ENCODE measurements at regions not wholly inside any gene's neighbourhood (a gene's known extent, or its start where the extent isn't known, plus 50 kb on each side); places are given as distances from the start of the nearest gene placed in this dataset.
"Not testable (repeated sequence)": the region's sequence is repeated elsewhere in the genome, so short reads cannot be mapped to it uniquely, and the experiment has no call there.

- peak; percentile 5 for DNase-seq (ENCODE audit: low read depth)
- H3K4me3 ChIP-seq (ENCODE audit: low read length), result no peak overlapping the region
- TF ChIP-seq CTCF (IDR thresholded peaks at IDR 0.05; ENCODE audit: insufficient read depth, low read depth, low read length, missing control alignments), result no peak
These were observed 134.0 kb downstream of the MFSD1 start for GRCh38 chr3:158935846-158936245.

GRCh38 chr3:158936530-158937113, 134.8 kb downstream of the MFSD1 start:
- no peak for TF ChIP-seq CTCF (IDR thresholded peaks at IDR 0.05; ENCODE audit: insufficient read depth, low read depth, low read length, missing control alignments)
- no peak overlapping the region for H3K4me3 ChIP-seq (ENCODE audit: low read length)
- DNase-seq (ENCODE audit: low read depth), result peak; percentile 36

GRCh38 chr3:158950178-158950901, 148.5 kb downstream of the MFSD1 start:
- H3K4me3 ChIP-seq (ENCODE audit: low read length), result no peak overlapping the region
- DNase-seq (ENCODE audit: low read depth), result peak; percentile 9
- TF ChIP-seq CTCF (IDR thresholded peaks at IDR 0.05; ENCODE audit: insufficient read depth, low read depth, low read length, missing control alignments), result no peak

GRCh38 chr3:158953131-158953530, 151.3 kb downstream of the MFSD1 start:
- TF ChIP-seq CTCF (IDR thresholded peaks at IDR 0.05; ENCODE audit: insufficient read depth, low read depth, low read length, missing control alignments), result no peak
- no peak overlapping the region for H3K4me3 ChIP-seq (ENCODE audit: low read length)
- DNase-seq (ENCODE audit: low read depth), result peak; percentile 3

GRCh38 chr3:158954420-158954819, 152.6 kb downstream of the MFSD1 start:
- DNase-seq (ENCODE audit: low read depth), result no peak
- H3K4me3 ChIP-seq (ENCODE audit: low read length), result no peak overlapping the region
- no peak for TF ChIP-seq CTCF (IDR thresholded peaks at IDR 0.05; ENCODE audit: insufficient read depth, low read depth, low read length, missing control alignments)

GRCh38 chr3:158957777-158958176, 155.9 kb downstream of the MFSD1 start:
- not testable (repeated sequence) for DNase-seq (ENCODE audit: low read depth); H3K4me3 ChIP-seq (ENCODE audit: low read length)

- DNase-seq (ENCODE audit: low read depth), result no peak
- no peak overlapping the region for H3K4me3 ChIP-seq (ENCODE audit: low read length)
- no peak for TF ChIP-seq CTCF (IDR thresholded peaks at IDR 0.05; ENCODE audit: insufficient read depth, low read depth, low read length, missing control alignments)
These were observed 157.0 kb downstream of the MFSD1 start for GRCh38 chr3:158958873-158959272.
